Stomach smooth muscle (tissue), 2 donors: ENCODE measurements at regions not wholly inside any gene's neighbourhood (a gene's known extent, or its start where the extent isn't known, plus 50 kb on each side); places are given as distances from the start of the nearest gene placed in this dataset.

Experiments used
- H3K27ac ChIP-seq: one replicate; pipeline ENCODE4 v1.7.0; 2013; ENCODE audit warnings: mild to moderate bottlenecking, low read length, inconsistent platforms
- H3K27me3 ChIP-seq, 2 donors: one replicate each; pipeline ENCODE4 v1.7.0; 2013; ENCODE audit warnings: low read length in 2 of 2; ENCODE audit not compliant: insufficient read depth in 2 of 2, control insufficient read depth in 1 of 2
- H3K36me3 ChIP-seq, 2 donors: one replicate each; pipeline ENCODE4 v1.7.0; 2013; ENCODE audit warnings: low read length in 2 of 2; ENCODE audit not compliant: control insufficient read depth in 2 of 2, insufficient read depth in 2 of 2
- H3K4me1 ChIP-seq: one replicate; pipeline ENCODE4 v1.7.0; 2013; ENCODE audit warnings: low read length; ENCODE audit not compliant: control insufficient read depth, insufficient read depth
- H3K4me3 ChIP-seq, 2 donors: one replicate each; pipeline ENCODE4 v1.7.0; 2013; ENCODE audit warnings: low read length in 2 of 2
- H3K9ac ChIP-seq, 2 donors: one replicate each; pipeline ENCODE4 v1.7.0; 2013; ENCODE audit warnings: low read length in 2 of 2, mild to moderate bottlenecking in 1 of 2
- H3K9me3 ChIP-seq, 2 donors: one replicate each; pipeline ENCODE4 v1.7.0; 2013; ENCODE audit warnings: low read length in 2 of 2; ENCODE audit not compliant: control insufficient read depth in 2 of 2
- donor health status: healthy.
- donor health status: Pancreatic carcinoma.

DNA sequence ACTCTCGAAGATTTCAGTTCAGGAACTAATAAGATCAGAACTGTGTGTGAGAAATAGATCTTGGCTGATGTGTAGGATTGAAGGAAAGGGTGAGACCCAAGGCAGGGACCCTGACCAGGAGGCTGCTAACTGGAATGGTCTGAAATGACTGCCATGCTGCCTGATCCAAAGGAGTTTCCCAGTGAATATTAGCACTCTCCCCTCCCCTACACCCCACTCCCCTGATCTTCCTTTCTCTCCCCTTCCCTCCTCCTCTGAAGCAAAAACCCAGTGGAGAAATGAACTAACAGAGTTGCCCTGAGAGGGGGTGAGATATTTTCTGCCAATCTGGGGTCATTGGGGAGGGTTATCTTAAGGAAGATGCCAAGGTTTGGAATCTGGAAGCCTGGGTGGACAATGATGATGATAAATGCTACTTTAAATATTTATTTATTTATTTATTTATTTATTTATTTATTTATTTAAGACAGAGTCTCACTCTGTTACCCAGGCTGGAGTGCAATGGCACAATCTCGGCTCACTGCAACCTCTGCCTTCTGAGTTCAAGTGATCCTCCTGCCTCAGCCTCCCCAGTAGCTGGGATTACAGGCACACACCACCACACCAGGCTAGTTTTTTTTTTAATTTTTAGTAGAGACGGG is 371.0 kb upstream of the CHD6 start:
- no peak overlapping the region for H3K4me3 ChIP-seq
- H3K27ac ChIP-seq: no peak overlapping the region
- H3K4me1 ChIP-seq: no peaks in the 10 kb centered on the region
- H3K9ac ChIP-seq: no peak overlapping the region
- no peaks in the 10 kb centered on the region for H3K36me3 ChIP-seq
- peaks cover 0 to 6% of the 10 kb centered on the region in 2 donors for H3K9me3 ChIP-seq
- no peaks in the 10 kb centered on the region for H3K27me3 ChIP-seq

DNA sequence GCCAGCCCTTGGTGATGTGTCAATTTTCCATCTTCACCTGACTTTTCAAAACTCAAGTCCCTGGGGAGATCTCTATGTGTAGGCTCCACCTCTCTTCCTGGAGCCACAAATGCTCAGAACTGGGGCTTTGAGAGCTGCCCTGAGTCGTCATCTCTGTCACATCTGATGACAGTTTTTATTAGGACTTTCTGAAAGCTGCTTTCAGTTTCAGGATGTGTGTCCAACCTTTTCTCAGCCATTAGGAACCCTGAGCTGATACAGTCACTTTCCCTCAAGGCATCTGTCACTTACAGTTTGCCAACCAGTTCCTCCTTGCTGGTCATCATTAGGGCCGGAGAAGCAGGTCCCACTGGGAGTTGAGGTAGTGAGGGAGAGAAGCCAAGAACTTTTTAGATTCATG is 365.9 kb upstream of the CHD6 start:
- Histone ChIP-seq H3K9ac (no peak overlapping the region), H3K9me3 (peaks cover 0 to 6% of the 10 kb centered on the region in 2 donors), H3K27me3 (no peaks in the 10 kb centered on the region), H3K4me3 (no peak overlapping the region), H3K27ac (no peak overlapping the region), H3K4me1 (no peaks in the 10 kb centered on the region), H3K36me3 (no peaks in the 10 kb centered on the region)

DNA sequence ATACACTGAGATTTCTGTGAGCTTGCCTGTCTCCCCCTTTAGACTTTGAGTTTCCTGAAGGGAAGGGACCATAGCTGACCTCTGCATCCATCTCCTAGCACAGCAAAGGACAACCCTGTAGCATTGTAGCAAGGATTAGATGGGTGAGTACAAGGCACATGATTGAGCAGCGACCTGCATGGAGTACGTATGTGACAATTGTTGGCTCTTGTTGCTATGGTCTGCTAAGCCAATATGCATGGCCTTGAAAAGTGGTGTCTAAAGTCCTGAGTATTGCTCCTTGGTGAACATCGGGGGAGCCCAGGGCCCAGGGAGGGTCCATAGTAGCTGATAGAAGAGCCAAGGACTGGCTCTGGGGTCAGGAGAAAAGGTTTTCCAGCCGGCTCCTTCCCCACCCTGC is 365.0 kb upstream of the CHD6 start:
- no peaks in the 10 kb centered on the region for H3K36me3 ChIP-seq
- no peaks in the 10 kb centered on the region for H3K4me1 ChIP-seq
- H3K4me3 ChIP-seq: no peak overlapping the region
- peaks cover 0 to 6% of the 10 kb centered on the region in 2 donors for H3K9me3 ChIP-seq
- no peak overlapping the region for H3K27ac ChIP-seq
- no peaks in the 10 kb centered on the region for H3K27me3 ChIP-seq
- no peak overlapping the region for H3K9ac ChIP-seq

DNA sequence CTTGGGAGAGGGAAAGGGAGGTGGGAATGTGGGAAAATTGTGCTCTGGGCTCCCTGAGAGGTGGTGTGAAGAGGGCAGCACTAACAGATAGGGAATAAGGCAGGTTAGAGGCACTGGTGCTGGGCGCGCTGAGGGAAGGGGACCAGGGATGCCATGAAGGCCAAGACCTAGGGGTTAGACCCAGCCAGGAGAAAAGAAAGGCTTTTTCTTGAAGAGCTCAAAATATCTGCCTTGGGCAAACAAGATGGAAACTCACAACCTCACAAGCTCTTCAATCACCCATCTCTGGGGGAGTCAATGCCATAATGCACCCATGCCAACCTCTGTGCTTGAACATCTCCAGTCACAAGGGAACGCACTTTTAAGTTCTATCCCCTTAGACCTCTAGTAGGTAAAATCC is 363.6 kb upstream of the CHD6 start:
- Histone ChIP-seq H3K9me3 (no peaks in the 10 kb centered on the region), H3K4me1 (no peaks in the 10 kb centered on the region), H3K36me3 (no peaks in the 10 kb centered on the region), H3K9ac (no peak overlapping the region), H3K4me3 (no peak overlapping the region), H3K27ac (no peak overlapping the region), H3K27me3 (no peaks in the 10 kb centered on the region)

DNA sequence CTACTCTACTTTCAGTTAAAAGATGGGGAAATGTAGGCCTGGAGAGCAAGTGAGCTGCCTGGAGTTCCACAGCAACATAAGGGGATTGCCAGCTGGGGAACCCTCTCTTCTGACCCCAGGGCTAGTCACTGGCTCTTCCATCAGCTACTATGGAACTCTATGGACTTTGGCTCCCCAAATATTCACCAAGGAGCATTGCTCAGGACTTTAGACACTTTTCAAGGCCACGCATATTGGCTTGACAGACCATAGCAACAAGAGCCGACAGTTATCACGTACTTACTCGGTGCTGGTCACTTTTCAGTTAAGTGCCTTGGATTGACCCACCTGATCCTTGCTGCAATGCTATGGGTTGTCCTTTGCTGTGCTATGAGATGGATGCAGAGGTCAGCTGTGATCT is 360.7 kb upstream of the CHD6 start:
- Histone ChIP-seq H3K9me3 (no peaks in the 10 kb centered on the region), H3K27me3 (no peaks in the 10 kb centered on the region), H3K4me3 (no peak overlapping the region), H3K9ac (no peak overlapping the region), H3K27ac (no peak overlapping the region), H3K4me1 (no peaks in the 10 kb centered on the region), H3K36me3 (no peaks in the 10 kb centered on the region)

DNA sequence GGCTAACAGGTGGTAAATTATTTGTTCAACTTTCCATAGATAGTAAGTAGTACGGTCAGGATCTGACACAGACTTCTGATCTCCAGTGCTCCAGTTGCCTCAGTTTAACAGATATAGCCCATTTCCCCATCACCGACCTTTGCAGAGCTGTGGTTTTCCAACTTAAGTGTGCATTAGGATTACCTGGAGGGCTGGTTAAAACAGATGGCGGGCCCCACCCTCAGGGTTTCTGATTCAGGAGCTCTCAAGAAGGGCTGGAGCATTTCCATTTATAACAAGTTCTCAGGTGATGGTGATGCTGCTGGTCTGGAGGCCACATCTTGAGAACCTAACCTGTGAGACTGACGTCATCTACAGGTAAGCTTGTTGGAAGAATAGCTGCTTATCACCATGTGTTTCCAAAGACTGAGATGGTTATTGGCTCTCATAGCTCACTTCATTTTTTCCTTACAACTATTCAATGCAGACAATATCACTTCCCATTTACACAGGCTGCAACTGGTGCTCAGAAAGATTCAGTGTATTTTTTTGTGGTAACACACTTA is 360.1 kb upstream of the CHD6 start:
- H3K4me3 ChIP-seq: no peak overlapping the region
- no peaks in the 10 kb centered on the region for H3K36me3 ChIP-seq
- no peaks in the 10 kb centered on the region for H3K9me3 ChIP-seq
- no peak overlapping the region for H3K27ac ChIP-seq
- H3K4me1 ChIP-seq: no peaks in the 10 kb centered on the region
- no peak overlapping the region for H3K9ac ChIP-seq
- H3K27me3 ChIP-seq: no peaks in the 10 kb centered on the region

DNA sequence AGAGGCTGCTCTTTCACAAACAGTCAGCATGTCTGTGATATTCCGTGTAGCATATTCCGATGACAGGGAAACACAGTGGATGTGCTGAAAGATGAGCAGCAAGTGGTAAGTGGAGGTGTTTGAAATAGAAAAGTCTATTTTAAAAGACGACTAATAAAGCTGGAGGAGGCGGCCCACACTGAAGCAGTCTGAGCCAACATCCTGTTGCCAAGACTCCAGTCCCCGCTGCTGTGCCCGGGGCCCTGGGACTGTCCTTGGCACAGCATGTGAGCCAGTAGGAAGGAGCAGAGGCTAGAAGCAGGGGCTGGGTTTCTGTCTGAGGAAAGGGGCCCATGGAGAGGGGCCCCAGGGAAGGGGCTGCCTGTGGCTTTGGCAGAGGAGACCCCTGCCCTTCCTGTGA is 351.5 kb upstream of the CHD6 start:
- H3K9me3 ChIP-seq: peaks cover 0 to 4% of the 10 kb centered on the region in 2 donors
- H3K36me3 ChIP-seq: no peaks in the 10 kb centered on the region
- no peak overlapping the region for H3K9ac ChIP-seq
- no peaks in the 10 kb centered on the region for H3K27me3 ChIP-seq
- H3K4me3 ChIP-seq: no peak overlapping the region
- H3K27ac ChIP-seq: no peak overlapping the region
- no peaks in the 10 kb centered on the region for H3K4me1 ChIP-seq

DNA sequence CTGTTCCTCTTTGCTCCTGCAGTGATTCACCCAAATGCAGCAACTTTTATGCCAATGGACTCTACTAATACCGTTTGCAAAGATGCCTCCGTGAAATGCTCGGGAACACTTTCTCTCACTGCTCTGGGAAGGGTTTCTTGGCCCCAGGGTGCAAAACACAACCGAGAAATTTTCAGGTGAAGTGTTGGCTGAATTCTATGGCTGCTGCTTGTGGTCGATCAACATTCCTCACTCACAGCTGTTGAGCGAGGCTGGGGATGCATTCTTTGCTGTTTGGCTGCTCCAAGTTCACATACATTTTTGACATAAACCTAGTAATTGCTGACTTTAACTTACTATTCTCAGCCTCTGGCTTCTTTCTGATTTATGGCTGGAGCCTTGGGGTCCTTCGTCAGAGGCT is 342.0 kb upstream of the CHD6 start:
- Histone ChIP-seq H3K27me3 (no peaks in the 10 kb centered on the region), H3K4me1 (no peaks in the 10 kb centered on the region), H3K4me3 (no peak overlapping the region), H3K27ac (no peak overlapping the region), H3K36me3 (no peaks in the 10 kb centered on the region), H3K9ac (no peak overlapping the region), H3K9me3 (no peaks in the 10 kb centered on the region)

DNA sequence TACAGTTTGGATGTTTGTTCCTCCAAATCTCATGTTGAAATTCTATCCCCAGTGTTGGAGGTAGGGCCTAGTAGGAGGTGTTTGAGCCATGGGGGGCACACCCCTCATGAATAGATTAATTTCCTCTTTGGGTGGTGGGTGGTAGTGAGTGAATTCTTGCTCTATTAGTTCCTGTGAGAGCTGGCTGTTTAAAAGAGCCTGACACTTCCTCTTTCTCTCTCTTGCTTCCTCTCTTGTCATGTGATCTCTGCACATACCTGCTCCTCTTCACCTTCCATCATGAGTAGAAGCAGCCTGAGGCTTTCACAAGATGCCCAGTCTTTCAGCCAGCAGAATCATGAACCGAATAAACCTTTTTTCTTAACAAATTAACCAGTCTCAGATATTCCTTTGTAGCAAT is 340.2 kb upstream of the CHD6 start:
- Histone ChIP-seq H3K4me3 (no peak overlapping the region), H3K9me3 (no peaks in the 10 kb centered on the region), H3K36me3 (no peaks in the 10 kb centered on the region), H3K4me1 (no peaks in the 10 kb centered on the region), H3K27me3 (peaks cover 0 to 3% of the 10 kb centered on the region in 2 donors), H3K9ac (no peak overlapping the region), H3K27ac (no peak overlapping the region)

DNA sequence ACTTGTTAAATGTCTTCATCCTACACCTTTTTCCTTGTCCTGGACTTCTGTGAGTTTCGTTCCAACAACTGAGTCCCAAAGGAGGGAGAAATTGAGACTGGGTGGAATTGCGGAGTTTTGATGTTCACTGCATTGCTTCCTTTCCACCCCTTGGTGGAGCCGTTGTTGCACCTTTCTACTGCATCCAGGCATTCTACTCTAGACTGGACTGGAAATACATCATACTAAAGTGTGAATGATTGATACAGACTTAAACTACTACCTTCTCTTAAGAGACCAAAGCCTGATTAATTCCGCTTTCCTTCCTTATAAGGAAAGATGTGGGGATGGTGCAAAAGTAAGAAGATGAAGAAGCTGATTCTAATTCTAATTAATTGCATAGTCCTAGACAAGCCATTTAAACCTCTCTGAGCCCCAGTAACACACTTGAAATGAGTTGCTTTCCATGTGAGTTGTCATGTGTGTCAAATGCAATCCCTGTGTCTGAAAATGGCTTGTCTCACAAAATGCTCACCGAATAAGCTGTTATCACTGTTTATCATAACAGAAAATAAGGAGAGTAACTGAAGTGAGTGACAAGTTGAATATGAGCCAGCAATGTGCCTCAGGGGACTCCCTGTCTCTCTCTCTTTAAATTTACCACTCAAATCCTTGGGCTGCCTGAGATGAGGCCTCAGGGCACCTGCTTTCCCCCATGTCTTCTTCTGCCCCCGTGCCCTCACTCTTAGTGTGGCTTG is 338.3 kb upstream of the CHD6 start:
- H3K9ac ChIP-seq: no peak overlapping the region
- no peak overlapping the region for H3K4me3 ChIP-seq
- no peaks in the 10 kb centered on the region for H3K4me1 ChIP-seq
- H3K9me3 ChIP-seq: no peaks in the 10 kb centered on the region
- peaks cover 0 to 3% of the 10 kb centered on the region in 2 donors for H3K27me3 ChIP-seq
- no peak overlapping the region for H3K27ac ChIP-seq
- no peaks in the 10 kb centered on the region for H3K36me3 ChIP-seq

DNA sequence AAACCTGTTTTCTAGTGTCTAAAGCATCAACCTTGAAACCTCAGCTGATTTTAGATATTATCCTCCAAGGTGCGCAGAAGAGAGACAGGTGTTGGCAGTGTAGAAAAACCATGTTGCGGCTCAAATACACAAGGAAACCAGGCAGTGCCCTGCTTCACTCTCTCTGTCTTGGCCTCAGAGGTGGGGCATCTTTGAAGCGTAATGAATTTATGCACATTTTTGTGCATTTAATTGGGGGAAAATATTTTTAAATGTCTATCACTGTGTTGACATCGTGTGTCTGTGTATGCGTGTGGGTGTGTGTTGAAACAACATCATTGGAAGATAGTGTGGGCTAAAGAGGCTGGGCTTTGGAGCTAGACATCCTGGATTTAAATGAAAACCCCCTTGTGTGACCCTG is 334.0 kb upstream of the CHD6 start:
- H3K4me1 ChIP-seq: no peaks in the 10 kb centered on the region
- no peaks in the 10 kb centered on the region for H3K36me3 ChIP-seq
- H3K27ac ChIP-seq: no peak overlapping the region
- no peak overlapping the region for H3K4me3 ChIP-seq
- peaks cover 0 to 3% of the 10 kb centered on the region in 2 donors for H3K9me3 ChIP-seq
- no peak overlapping the region for H3K9ac ChIP-seq
- peaks cover 0 to 3% of the 10 kb centered on the region in 2 donors for H3K27me3 ChIP-seq
